GM12878 (cell line): ENCODE measurements at regions not wholly inside any gene's neighbourhood (a gene's known extent, or its start where the extent isn't known, plus 50 kb on each side); places are given as distances from the start of the nearest gene placed in this dataset.

ENCODE experiments used
- HDAC6 ChIP-seq: fragments of 200-600 bp; sonication (generic); IDR thresholded peaks from one replicate; pipeline ENCODE4 v1.8.0; 2017; ENCODE audit warnings: antibody characterized with exemption; ENCODE audit not compliant: unreplicated experiment
- KAT2A ChIP-seq: conservative IDR thresholded peaks from 2 replicates; pipeline ENCODE4 v1.6.1; 2011; ENCODE audit warnings: low read depth, low read length; ENCODE audit not compliant: control insufficient read depth
- SMAD5 ChIP-seq: IDR thresholded peaks from 2 replicates; pipeline ENCODE4 v1.6.1; 2016; ENCODE audit warnings: antibody characterized with exemption, low read depth
- TF ChIP-seq, protein P1 (sequence below): IDR thresholded peaks from 2 replicates; pipeline ENCODE4 v1.6.1; 2012; ENCODE audit warnings: improper control_type of control experiment, low read depth, low read length; ENCODE audit not compliant: insufficient replicate concordance
- TF ChIP-seq, protein P2 (sequence below): fragments of 450-650 bp; IDR thresholded peaks from 2 replicates; pipeline ENCODE4 v1.6.1; 2016; ENCODE audit warnings: mild to moderate bottlenecking
- TF ChIP-seq, protein P3 (sequence below): IDR thresholded peaks from 2 replicates; pipeline ENCODE4 v1.6.1; 2011; ENCODE audit warnings: low read depth, low read length, improper control_type of control experiment, borderline replicate concordance

GRCh38 chr9:7921545-7922197 lies 122.1 kb upstream of the DMAC1 start (continued):
- TF ChIP-seq, protein P1, sequence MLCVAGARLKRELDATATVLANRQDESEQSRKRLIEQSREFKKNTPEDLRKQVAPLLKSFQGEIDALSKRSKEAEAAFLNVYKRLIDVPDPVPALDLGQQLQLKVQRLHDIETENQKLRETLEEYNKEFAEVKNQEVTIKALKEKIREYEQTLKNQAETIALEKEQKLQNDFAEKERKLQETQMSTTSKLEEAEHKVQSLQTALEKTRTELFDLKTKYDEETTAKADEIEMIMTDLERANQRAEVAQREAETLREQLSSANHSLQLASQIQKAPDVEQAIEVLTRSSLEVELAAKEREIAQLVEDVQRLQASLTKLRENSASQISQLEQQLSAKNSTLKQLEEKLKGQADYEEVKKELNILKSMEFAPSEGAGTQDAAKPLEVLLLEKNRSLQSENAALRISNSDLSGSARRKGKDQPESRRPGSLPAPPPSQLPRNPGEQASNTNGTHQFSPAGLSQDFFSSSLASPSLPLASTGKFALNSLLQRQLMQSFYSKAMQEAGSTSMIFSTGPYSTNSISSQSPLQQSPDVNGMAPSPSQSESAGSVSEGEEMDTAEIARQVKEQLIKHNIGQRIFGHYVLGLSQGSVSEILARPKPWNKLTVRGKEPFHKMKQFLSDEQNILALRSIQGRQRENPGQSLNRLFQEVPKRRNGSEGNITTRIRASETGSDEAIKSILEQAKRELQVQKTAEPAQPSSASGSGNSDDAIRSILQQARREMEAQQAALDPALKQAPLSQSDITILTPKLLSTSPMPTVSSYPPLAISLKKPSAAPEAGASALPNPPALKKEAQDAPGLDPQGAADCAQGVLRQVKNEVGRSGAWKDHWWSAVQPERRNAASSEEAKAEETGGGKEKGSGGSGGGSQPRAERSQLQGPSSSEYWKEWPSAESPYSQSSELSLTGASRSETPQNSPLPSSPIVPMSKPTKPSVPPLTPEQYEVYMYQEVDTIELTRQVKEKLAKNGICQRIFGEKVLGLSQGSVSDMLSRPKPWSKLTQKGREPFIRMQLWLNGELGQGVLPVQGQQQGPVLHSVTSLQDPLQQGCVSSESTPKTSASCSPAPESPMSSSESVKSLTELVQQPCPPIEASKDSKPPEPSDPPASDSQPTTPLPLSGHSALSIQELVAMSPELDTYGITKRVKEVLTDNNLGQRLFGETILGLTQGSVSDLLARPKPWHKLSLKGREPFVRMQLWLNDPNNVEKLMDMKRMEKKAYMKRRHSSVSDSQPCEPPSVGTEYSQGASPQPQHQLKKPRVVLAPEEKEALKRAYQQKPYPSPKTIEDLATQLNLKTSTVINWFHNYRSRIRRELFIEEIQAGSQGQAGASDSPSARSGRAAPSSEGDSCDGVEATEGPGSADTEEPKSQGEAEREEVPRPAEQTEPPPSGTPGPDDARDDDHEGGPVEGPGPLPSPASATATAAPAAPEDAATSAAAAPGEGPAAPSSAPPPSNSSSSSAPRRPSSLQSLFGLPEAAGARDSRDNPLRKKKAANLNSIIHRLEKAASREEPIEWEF, result no peak
- TF ChIP-seq, protein P2, sequence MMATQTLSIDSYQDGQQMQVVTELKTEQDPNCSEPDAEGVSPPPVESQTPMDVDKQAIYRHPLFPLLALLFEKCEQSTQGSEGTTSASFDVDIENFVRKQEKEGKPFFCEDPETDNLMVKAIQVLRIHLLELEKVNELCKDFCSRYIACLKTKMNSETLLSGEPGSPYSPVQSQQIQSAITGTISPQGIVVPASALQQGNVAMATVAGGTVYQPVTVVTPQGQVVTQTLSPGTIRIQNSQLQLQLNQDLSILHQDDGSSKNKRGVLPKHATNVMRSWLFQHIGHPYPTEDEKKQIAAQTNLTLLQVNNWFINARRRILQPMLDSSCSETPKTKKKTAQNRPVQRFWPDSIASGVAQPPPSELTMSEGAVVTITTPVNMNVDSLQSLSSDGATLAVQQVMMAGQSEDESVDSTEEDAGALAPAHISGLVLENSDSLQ, result no peak
- TF ChIP-seq SMAD5, result no peak
- TF ChIP-seq, protein P3, sequence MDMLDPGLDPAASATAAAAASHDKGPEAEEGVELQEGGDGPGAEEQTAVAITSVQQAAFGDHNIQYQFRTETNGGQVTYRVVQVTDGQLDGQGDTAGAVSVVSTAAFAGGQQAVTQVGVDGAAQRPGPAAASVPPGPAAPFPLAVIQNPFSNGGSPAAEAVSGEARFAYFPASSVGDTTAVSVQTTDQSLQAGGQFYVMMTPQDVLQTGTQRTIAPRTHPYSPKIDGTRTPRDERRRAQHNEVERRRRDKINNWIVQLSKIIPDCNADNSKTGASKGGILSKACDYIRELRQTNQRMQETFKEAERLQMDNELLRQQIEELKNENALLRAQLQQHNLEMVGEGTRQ, result no peak
- no peak for TF ChIP-seq KAT2A
- no peak for TF ChIP-seq HDAC6
